Lower leg skin (tissue), 3 donors: ENCODE measurements at regions not wholly inside any gene's neighbourhood (a gene's known extent, or its start where the extent isn't known, plus 50 kb on each side); places are given as distances from the start of the nearest gene placed in this dataset.

Source experiments
- CTCF ChIP-seq, 3 donors: fragments of 450-650 bp; IDR thresholded peaks; one replicate each; pipeline ENCODE4 v1.5.1; 2016; ENCODE audit warnings: antibody characterized with exemption in 3 of 3, mild to moderate bottlenecking in 3 of 3, moderate library complexity in 2 of 3
- POLR2A ChIP-seq, 2 donors: fragments of 450-650 bp; IDR thresholded peaks; one replicate each; pipeline ENCODE4 v1.6.1; 2016 to 2017; ENCODE audit warnings: antibody characterized with exemption in 2 of 2, mild to moderate bottlenecking in 1 of 2, moderate library complexity in 1 of 2

- TF ChIP-seq POLR2A (IDR thresholded peaks at IDR 0.05) (no peak), CTCF (IDR thresholded peaks at IDR 0.05) (no peak)
These were observed 234.5 kb downstream of the EMP1 start for GRCh38 chr12:13431041-13431440.
